Neural cell (in vitro differentiated cells): ENCODE measurements at regions not wholly inside any gene's neighbourhood (a gene's known extent, or its start where the extent isn't known, plus 50 kb on each side); places are given as distances from the start of the nearest gene placed in this dataset.

ENCODE experiments used
- H2AFZ ChIP-seq: fragments of 200-600, 300-800 bp; sonication (generic), shearing (Covaris generic); 2 replicates; pipeline ENCODE4 v1.6.0; 2014; ENCODE audit warnings: low read depth, mild to moderate bottlenecking, antibody characterized with exemption, low read length, moderate library complexity
- H3F3A ChIP-seq: fragments of 200-600 bp; shearing (Covaris generic); 2 replicates; pipeline ENCODE4 v1.6.1; 2016; ENCODE audit warnings: mild to moderate bottlenecking, moderate library complexity, mixed read lengths, antibody characterized with exemption, low read length; ENCODE audit not compliant: insufficient read depth, poor library complexity, severe bottlenecking
- H3K27ac ChIP-seq: fragments of 200-600, 300-800 bp; sonication (generic), shearing (Covaris generic); 2 replicates; pipeline ENCODE4 v1.5.1; 2014; ENCODE audit warnings: mild to moderate bottlenecking, low read length, moderate library complexity
- H3K27me3 ChIP-seq: fragments of 300-800, 200-600 bp; sonication (generic), shearing (Covaris generic); 2 replicates; pipeline ENCODE4 v1.6.0; 2014; ENCODE audit warnings: mild to moderate bottlenecking, low read depth, low read length, moderate library complexity; ENCODE audit not compliant: insufficient read depth
- H3K36me3 ChIP-seq: fragments of 300-800, 200-600 bp; sonication (generic), shearing (Covaris generic); 2 replicates; pipeline ENCODE4 v1.5.1; 2014; ENCODE audit warnings: mild to moderate bottlenecking, antibody characterized with exemption, low read length, moderate library complexity; ENCODE audit not compliant: insufficient read depth
- H3K4me2 ChIP-seq: fragments of 300-800, 200-600 bp; sonication (generic), shearing (Covaris generic); 2 replicates; pipeline ENCODE4 v1.6.0; 2014; ENCODE audit warnings: mild to moderate bottlenecking, low read length
- H3K4me3 ChIP-seq: fragments of 300-800, 200-600 bp; sonication (generic), shearing (Covaris generic); 2 replicates; pipeline ENCODE4 v1.5.1; 2014; ENCODE audit warnings: mild to moderate bottlenecking, low read length, moderate library complexity
- H3K79me2 ChIP-seq: fragments of 200-600 bp; shearing (Covaris generic); replicated peaks from 2 replicates; pipeline ENCODE4 v1.6.0; 2014; ENCODE audit warnings: mild to moderate bottlenecking, low read length, moderate library complexity; ENCODE audit not compliant: insufficient read depth
- H3K9ac ChIP-seq: fragments of 300-800, 200-600 bp; sonication (generic), shearing (Covaris generic); 2 replicates; pipeline ENCODE4 v1.6.1; 2016; ENCODE audit warnings: mild to moderate bottlenecking, low read length, mixed read lengths
- H3K9me2 ChIP-seq: fragments of 200-600 bp; shearing (Covaris generic); 2 replicates; pipeline ENCODE4 v1.6.1; 2016; ENCODE audit warnings: mild to moderate bottlenecking, low read length, mixed read lengths; ENCODE audit not compliant: insufficient read depth
- H3K9me3 ChIP-seq: fragments of 200-600, 300-800 bp; sonication (generic), shearing (Covaris generic); 2 replicates; pipeline ENCODE4 v1.6.1; 2016; ENCODE audit warnings: mild to moderate bottlenecking, mixed run types, low read length, moderate library complexity, mixed read lengths
- H4K20me1 ChIP-seq: fragments of 200-600 bp; shearing (Covaris generic); 2 replicates; pipeline ENCODE4 v1.6.1; 2016; ENCODE audit warnings: mild to moderate bottlenecking, mixed run types; ENCODE audit not compliant: insufficient read depth
- CTCF ChIP-seq: fragments of 450-650 bp; IDR thresholded peaks from 2 replicates; pipeline ENCODE4 v1.5.1; 2014; ENCODE audit warnings: antibody characterized with exemption, mild to moderate bottlenecking, moderate library complexity; ENCODE audit not compliant: poor library complexity, severe bottlenecking
- EP300 ChIP-seq: fragments of 450-650 bp; conservative IDR thresholded peaks from 2 replicates; pipeline ENCODE4 v1.6.1; 2014; ENCODE audit warnings: antibody characterized with exemption, mild to moderate bottlenecking, moderate library complexity; ENCODE audit not compliant: poor library complexity, severe bottlenecking
- EZH2 ChIP-seq: fragments of 200-600, 300-800 bp; shearing (Covaris generic), sonication (generic); IDR thresholded peaks from 2 replicates; pipeline ENCODE4 v1.6.1; 2014; ENCODE audit warnings: antibody characterized with exemption, low read length, borderline replicate concordance, mild to moderate bottlenecking; ENCODE audit not compliant: insufficient read depth, poor library complexity, severe bottlenecking
- MXI1 ChIP-seq: fragments of 450-650 bp; conservative IDR thresholded peaks from 2 replicates; pipeline ENCODE4 v1.6.1; 2014; ENCODE audit warnings: antibody characterized with exemption, mild to moderate bottlenecking; ENCODE audit not compliant: poor library complexity, severe bottlenecking
- POLR2AphosphoS5 ChIP-seq: IDR thresholded peaks from 2 replicates; pipeline ENCODE4 v1.6.1; 2012
- RAD21 ChIP-seq: fragments of 450-650 bp; conservative IDR thresholded peaks from 2 replicates; pipeline ENCODE4 v1.6.1; 2014; ENCODE audit warnings: antibody characterized with exemption, mild to moderate bottlenecking, moderate library complexity
- REST ChIP-seq: IDR thresholded peaks from 2 replicates; pipeline ENCODE4 v1.6.1; 2012; ENCODE audit warnings: borderline replicate concordance
- SMC3 ChIP-seq: fragments of 450-650 bp; conservative IDR thresholded peaks from 2 replicates; pipeline ENCODE4 v1.6.1; 2014; ENCODE audit warnings: antibody characterized with exemption, mild to moderate bottlenecking, moderate library complexity; ENCODE audit not compliant: poor library complexity
- TAF1 ChIP-seq: IDR thresholded peaks from 2 replicates; pipeline ENCODE4 v1.6.1; 2012; ENCODE audit warnings: low read depth

GRCh38 chr2:161005170-161005569 is 155.1 kb upstream of the TANK start:
- Histone ChIP-seq H3K27ac (no peak overlapping the region), H3F3A (no peaks in the 10 kb centered on the region), H4K20me1 (no peaks in the 10 kb centered on the region), H3K27me3 (no peaks in the 10 kb centered on the region), H3K9me2 (no peaks in the 10 kb centered on the region), H3K9ac (no peak overlapping the region), H2AFZ (no peak overlapping the region), H3K79me2 (no peaks in the 10 kb centered on the region), H3K4me2 (no peak overlapping the region), H3K4me3 (no peak overlapping the region), H3K36me3 (no peaks in the 10 kb centered on the region), H3K9me3 (no peaks in the 10 kb centered on the region)
- TF ChIP-seq EP300 (no peak), REST (no peak), MXI1 (no peak), EZH2 (no peak), CTCF (no peak), SMC3 (no peak), POLR2AphosphoS5 (no peak), TAF1 (no peak), RAD21 (no peak)

- no peaks in the 10 kb centered on the region for H4K20me1 ChIP-seq
- TF ChIP-seq POLR2AphosphoS5 (no peak), RAD21 (no peak), REST (no peak), EZH2 (no peak), TAF1 (no peak), EP300 (no peak), SMC3 (no peak), MXI1 (no peak), CTCF (no peak)
- H3K9ac ChIP-seq, result no peak overlapping the region
- H3K9me2 ChIP-seq, result no peaks in the 10 kb centered on the region
- no peaks in the 10 kb centered on the region for H3K27me3 ChIP-seq
- no peak overlapping the region for H3K4me3 ChIP-seq
- no peaks in the 10 kb centered on the region for H3F3A ChIP-seq
- H3K36me3 ChIP-seq, result no peaks in the 10 kb centered on the region
- no peak overlapping the region for H3K27ac ChIP-seq
- no peaks in the 10 kb centered on the region for H3K79me2 ChIP-seq
- no peak overlapping the region for H2AFZ ChIP-seq
- H3K9me3 ChIP-seq, result no peaks in the 10 kb centered on the region
- no peak overlapping the region for H3K4me2 ChIP-seq
These were observed 151.9 kb upstream of the TANK start for GRCh38 chr2:161008311-161008710.
